WTC11 (cell line): ENCODE measurements at regions not wholly inside any gene's neighbourhood (a gene's known extent, or its start where the extent isn't known, plus 50 kb on each side); places are given as distances from the start of the nearest gene placed in this dataset.

Experiments
- ATF3 ChIP-seq: sonication (generic); formaldehyde crosslinking; conservative IDR thresholded peaks from 2 replicates; pipeline ENCODE4 v1.8.1; 2022; ENCODE audit warnings: mild to moderate bottlenecking, missing genetic modification reagents
- CTCF ChIP-seq: fragments of 200-600 bp; IDR thresholded peaks from 2 replicates; pipeline ENCODE4 v1.8.0; 2022; ENCODE audit warnings: antibody characterized with exemption
- ELF4 ChIP-seq: sonication (generic); formaldehyde crosslinking; IDR thresholded peaks from 2 replicates; pipeline ENCODE4 v1.8.1; 2022; ENCODE audit warnings: low read depth, mild to moderate bottlenecking, moderate library complexity, missing genetic modification reagents
- GABPB1 ChIP-seq: sonication (generic); formaldehyde crosslinking; IDR thresholded peaks from 2 replicates; pipeline ENCODE4 v1.8.1; 2023; ENCODE audit warnings: mild to moderate bottlenecking, missing genetic modification reagents
- JAZF1 ChIP-seq: fragments of 250-450 bp; sonication (Bioruptor Pico); IDR thresholded peaks from 2 replicates; pipeline ENCODE4 v1.9.0; 2021; ENCODE audit warnings: moderate library complexity, mild to moderate bottlenecking, inconsistent platforms
- JUN ChIP-seq: sonication (generic); formaldehyde crosslinking; IDR thresholded peaks from 2 replicates; pipeline ENCODE4 v1.8.0; 2023; ENCODE audit warnings: mild to moderate bottlenecking, missing genetic modification reagents
- MLX ChIP-seq: sonication (generic); formaldehyde crosslinking; IDR thresholded peaks from 2 replicates; pipeline ENCODE4 v1.8.1; 2023; ENCODE audit warnings: mild to moderate bottlenecking, missing genetic modification reagents, moderate library complexity
- NFYB ChIP-seq: sonication (generic); formaldehyde crosslinking; conservative IDR thresholded peaks from 2 replicates; pipeline ENCODE4 v1.8.0; 2022; ENCODE audit warnings: low read depth, missing genetic modification reagents
- NR3C1 ChIP-seq: sonication (generic); formaldehyde crosslinking; conservative IDR thresholded peaks from 2 replicates; pipeline ENCODE4 v1.8.1; 2023; ENCODE audit warnings: low read depth, mild to moderate bottlenecking, missing genetic modification reagents
- TEAD4 ChIP-seq: sonication (generic); formaldehyde crosslinking; IDR thresholded peaks from 2 replicates; pipeline ENCODE4 v1.8.0; 2022; ENCODE audit warnings: mild to moderate bottlenecking, missing genetic modification reagents
- ZNF232 ChIP-seq: sonication (generic); formaldehyde crosslinking; IDR thresholded peaks from 2 replicates; pipeline ENCODE4 v1.8.0; 2022; ENCODE audit warnings: mild to moderate bottlenecking, missing genetic modification reagents
- ZNF512 ChIP-seq: sonication (generic); formaldehyde crosslinking; IDR thresholded peaks from 2 replicates; pipeline ENCODE4 v1.8.1; 2022; ENCODE audit warnings: missing genetic modification reagents, borderline replicate concordance

- TF ChIP-seq CTCF: no peak
- TF ChIP-seq NR3C1 (CRISPR knock-in tag): no peak
- TF ChIP-seq ELF4 (CRISPR knock-in tag): no peak
- no peak for TF ChIP-seq JUN
- no peak for TF ChIP-seq ZNF232
- no peak for TF ChIP-seq NFYB (CRISPR knock-in tag)
- no peak for TF ChIP-seq JAZF1
- TF ChIP-seq GABPB1 (CRISPR knock-in tag): no peak
- TF ChIP-seq ATF3: no peak
- no peak for TF ChIP-seq ZNF512 (CRISPR knock-in tag)
- no peak for TF ChIP-seq MLX (CRISPR knock-in tag)
- TF ChIP-seq TEAD4 (CRISPR knock-in tag): no peak
These were observed 159.6 kb upstream of the ANK2 start for GRCh38 chr4:112889619-112890527.
